NCI-H128 (cell line): ENCODE measurements at regions not wholly inside any gene's neighbourhood (a gene's known extent, or its start where the extent isn't known, plus 50 kb on each side); places are given as distances from the start of the nearest gene placed in this dataset.

ENCODE experiments used
- DNase-seq: peaks from one replicate; lab custom pipeline; 2025; ENCODE audit not compliant: unreplicated experiment; lab: John Stamatoyannopoulos, UW

DNA sequence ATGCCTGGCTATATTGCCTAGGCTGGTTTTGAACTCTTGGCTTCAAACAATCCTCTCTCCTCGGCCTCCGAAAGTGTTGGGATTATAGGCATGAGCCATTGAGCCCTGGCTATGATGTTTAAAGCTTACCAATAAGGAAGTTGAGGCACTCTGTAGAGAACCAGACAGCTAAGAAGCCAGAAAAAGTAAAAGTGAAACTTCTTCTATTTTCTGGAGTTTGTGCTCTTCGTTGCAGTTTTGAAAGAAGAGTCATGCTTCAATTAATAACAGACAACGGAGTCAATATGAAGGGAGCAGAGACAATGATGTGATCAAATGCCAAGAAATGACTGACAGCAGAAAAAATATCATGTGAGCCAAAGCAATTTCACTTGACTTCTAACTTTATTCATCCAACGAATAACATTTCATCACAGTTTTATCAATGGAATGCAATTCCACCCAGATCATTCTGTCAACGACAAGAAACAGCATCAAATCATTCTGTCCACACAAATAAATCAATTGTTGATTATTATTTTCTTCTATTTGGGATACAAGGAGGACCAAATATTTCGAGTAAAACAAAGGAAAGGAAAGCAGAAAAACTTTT, 175.5 kb upstream of the CELF4 start:
- no peak for DNase-seq

DNA sequence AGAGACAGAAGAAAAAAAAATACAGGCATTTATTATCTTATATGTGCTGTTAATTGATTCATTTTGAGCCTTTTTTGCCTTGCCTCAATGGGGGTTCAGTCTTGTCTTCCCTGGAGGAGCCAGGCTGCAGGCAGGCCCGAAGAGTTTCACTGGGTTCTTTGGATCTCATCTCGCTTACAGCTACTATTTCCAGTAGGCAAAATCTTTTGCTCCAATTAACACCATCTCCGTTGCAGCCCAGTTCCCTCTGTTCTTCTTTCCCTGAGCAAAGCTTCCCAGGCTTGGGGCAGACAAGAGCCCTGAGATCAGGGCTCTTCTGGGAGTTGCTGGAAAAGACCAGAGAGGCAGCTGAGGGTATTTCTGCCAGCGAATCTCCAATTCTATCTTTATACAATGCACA, 168.8 kb upstream of the CELF4 start:
- DNase-seq = no peak

DNA sequence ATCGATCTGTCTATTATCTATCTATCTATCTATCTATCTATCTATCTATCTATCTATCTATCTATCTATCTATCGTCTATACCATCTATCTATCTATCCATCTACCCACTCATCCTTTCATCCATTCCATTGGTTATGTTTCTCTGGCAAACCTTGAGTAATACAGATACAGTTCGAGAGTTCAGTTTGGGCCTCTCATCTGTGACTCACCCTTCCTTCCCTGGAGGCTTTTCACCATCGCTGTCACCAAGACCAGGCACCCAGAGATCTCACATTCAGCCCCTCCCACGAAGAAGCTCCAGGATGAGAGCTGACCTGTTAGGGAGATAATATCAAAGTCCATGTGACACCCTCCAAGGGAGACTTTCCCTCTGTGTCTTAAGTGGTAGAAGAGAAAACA, 164.1 kb upstream of the CELF4 start:
- DNase-seq = no peak

DNA sequence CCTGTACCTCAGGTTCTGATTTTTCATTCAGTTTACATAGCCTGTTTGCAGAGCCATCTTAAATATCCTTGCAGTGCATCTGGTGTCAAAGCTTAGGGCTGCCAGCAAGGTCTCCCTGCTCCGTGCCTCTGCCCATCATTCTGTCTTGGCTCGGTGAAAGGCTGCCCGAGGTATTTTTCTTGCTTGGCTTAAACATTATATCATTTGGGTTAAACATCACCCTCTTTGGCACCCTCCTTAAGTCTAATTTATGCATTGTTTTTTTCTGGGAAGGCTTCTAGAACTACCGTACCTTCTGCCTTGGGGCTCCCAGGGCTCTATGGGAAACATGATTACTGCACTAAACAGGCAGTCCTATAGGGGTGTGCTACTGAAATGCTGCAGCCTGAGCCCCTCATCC, 158.6 kb upstream of the CELF4 start:
- DNase-seq = no peak

DNA sequence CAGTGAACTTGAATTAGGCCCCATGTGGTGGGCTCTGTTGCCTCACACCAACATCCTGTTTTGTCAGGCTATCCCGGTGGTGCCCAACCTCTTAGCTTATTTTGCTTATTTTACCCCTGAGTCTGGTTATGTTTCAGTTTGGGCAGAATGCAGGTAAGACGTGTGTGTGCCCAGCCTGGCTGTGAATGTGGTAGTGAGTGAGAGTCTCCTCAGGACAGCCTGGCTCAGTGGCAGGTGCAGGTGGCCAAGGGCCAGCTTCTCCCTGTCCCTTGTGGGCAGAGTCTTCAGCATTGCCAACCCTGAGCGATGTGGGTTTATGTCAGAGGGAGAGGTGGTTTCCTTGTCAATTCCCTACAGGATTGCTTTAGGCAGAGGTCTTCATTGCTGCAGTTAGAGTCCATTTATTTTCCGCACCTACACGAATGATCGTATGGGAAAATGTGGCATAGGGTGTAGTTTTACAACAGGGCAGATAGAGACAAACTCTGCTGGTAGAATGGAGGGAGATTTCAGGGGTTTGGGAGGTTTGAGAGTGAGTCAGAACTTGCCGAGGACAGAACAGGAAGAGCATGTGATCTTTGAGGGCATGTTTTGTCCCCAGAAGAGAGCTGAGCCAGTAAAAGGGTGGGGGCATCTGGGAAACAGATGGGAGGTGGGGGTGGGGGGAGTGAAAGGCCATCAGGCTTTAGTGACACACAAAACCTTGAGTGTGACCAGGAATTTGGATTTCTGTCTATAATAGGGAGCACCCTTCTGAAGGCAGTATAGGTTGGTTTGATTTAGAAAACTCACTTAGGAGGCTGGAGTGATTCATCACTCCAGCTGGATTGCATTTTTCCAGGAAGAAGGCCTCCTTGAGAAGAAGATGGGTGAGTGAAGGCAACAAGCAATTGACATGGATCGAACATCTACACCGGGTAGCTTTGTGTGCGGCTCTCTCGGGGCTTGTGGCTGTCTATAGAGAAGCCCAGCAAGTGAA, 156.2 kb upstream of the CELF4 start:
- no peak for DNase-seq

DNA sequence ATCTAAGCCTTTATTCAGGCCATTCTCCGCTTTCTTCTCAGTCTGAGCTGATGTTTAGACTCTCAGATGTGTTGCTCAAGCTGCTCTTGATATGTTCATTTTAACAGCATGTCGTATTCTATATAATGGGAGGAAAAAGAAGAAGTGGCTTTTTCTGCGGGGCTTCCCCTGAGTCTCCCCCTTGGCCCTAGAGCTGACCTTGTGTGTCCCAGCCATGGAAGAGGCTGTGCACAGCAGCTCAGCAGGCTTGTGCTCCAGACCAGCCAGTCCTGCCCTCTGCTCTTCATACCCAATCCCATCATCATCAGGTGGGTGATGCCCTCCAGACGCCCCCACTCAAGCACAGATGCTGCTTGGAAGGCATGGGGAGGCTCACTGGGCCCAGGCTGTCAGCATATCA, 155.1 kb upstream of the CELF4 start:
- DNase-seq = no peak

DNA sequence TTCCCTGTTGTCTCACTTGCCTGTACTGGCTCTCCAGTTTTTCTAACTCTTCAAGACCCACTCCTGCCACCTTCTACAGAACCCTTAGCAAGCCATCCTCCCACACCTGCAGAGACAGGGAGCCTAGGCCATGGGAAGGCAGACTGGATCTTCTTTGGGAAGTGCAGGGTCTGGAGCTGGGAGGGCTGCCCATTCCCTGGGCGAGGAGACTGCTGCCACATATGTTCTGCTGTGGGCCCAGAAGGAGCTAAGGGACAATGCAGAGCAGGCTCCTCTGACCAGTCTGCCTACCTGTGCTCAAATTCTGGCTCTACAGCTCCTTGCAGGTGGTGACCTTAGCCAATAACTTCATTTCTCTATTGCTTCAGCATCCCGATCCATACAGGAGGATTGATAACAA, 152.1 kb upstream of the CELF4 start:
- no peak for DNase-seq

DNA sequence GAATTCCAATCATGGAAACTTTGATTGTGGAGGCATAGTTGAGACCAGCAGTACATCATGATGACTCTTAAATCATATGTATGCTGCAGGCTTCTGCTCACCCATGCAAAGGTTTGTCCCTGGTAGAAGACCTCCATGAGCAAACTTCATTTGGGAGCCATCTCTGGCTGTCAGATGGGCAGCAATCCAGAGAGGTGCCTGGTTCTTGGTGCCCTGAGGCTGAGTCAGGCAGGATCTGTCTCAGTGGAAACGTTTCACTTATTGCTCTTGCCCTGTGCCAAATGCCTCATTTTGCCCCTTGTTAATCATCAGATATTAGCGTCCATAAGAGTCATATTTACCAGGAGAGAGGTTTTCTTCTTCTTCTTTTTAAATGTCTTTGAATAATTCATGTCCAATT, 151.5 kb upstream of the CELF4 start:
- DNase-seq = no peak

DNA sequence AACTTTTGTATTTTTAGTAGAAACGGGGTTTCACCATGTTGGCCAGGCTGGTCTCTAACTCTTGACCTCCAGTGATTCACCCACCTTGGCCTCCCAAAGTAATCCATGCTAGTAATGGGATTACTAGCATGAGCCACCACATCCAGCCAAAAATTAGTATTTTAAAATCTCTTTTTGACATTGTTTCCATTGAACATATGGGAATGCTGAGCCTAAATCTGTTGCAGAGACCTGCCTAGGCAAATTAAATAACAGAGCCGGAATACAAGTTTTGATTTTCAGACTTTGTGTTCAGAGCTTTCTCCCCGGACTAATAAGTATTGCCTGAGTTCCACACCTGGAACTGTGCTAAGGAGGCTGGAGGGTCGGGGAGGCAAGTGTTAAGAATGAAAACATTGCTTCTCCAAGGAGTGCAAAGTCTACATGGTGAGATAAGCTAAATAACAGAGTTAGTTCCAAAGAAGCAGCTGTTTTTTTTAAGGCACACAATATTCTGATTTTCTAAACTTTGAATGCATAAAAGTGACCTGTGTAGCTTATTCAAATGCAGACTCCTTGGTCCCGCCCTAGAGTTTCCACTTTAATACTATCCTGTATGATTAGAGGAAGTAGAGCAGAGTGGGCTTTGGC, 150.6 kb upstream of the CELF4 start:
- no peak for DNase-seq

DNA sequence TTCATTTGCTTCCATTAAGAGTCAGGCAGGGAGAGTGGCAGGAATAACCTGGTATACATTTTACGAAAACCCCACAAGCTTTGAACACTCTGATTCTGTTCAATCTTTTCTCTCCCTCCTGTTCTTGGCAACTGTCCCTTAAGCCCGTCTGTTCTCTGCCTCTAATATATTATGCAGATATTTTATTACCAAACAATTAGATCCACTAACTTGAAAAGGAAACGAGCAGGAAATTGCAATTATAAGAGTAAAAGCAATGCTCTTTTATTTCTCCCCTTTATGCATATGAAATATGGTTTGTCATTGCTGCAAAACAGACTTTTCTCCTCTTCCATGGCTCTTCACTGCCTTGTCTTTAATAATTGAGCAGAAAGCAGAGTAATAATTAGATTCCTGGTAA, 149.1 kb upstream of the CELF4 start:
- DNase-seq = no peak

DNA sequence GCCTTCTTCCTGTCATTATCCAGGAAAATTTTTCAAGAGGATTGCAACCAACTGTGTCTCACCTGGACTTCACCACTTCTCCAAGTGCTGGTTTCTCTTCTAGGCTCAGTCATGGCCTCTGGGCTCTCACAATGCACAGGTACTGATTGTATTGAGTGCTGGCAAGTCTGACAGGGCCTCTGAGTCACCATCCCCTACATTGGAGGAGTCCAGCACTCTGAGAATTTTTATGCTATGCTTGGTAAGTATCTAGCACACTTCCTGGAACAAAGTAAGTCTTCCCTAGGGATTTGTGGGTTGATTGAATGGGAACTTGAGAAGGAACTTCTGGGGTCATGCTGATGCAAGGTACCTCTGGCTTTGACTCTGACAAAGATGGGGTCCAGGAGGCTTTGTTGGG, 147.2 kb upstream of the CELF4 start:
- DNase-seq = no peak

DNA sequence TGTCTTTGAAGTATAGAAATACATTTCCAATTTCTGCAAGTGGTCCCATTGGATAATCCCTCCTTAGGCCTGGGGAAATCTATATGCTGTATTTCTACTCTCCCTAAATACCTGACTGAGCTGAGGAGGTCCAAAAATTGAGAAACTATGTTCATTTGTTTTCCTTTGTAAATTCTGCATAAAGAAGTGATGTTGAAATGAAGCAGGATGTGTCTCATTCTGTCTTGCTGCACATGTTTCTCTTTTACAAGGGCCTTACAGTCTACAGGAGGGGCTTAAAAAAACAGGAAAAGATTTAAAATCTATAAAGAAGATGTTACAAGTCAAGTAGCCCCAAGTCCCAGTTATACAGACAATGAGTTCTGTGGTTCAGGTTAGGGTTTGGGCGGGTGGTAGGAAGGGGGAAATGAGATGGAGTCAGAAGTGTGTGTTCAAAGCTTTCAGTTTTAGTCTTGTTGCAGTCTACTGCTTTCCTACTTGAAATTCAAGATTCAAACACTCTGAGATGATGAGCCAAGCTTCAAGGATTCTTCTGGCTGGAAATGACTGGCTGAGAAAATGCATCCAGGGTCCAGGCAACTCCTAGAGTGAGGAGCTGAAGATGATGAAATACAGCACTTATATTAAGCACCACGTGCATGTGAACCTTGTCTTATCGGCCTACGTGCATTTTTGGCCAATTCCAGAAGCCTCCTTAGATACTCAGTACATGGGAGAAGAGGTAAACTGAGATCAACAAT, 146.3 kb upstream of the CELF4 start:
- DNase-seq = no peak

DNA sequence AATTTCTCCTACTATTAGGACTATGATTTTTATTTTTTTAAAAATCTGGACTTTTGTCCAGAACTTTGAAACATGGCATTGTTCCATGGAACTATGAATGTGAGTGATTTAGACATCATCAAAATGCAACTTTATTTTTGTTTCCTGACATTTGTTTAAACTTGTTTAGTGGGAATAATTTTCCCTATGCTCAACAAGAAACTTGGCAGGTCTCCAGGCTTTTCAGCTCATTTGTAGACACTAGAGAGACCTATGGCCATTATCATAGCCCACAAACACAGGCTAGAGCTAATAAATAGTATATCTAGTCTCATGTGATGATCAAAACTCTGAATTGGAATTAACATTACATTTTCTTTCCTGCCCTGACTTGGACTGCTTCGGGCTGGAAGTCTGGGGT, 145.1 kb upstream of the CELF4 start:
- DNase-seq = no peak

DNA sequence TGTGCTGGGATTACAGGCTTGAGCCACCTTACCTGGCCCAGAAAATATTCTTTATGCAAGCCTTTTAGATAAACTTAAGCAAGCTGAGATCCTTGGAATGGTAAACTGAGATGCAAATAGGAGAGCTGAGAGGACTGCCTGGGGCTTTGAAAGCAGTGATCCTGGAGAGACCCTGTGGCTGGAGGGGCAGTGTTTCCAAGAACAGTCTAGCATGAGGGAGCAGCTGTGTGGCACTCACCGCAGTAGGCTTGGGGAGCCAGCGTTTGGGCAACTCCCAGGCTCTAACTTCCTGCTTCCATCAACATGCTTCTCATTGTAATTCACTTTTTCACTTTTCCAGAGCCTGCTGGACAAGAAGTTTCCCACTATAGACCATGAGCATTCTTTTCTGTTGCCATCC, 144.1 kb upstream of the CELF4 start:
- no peak for DNase-seq

DNA sequence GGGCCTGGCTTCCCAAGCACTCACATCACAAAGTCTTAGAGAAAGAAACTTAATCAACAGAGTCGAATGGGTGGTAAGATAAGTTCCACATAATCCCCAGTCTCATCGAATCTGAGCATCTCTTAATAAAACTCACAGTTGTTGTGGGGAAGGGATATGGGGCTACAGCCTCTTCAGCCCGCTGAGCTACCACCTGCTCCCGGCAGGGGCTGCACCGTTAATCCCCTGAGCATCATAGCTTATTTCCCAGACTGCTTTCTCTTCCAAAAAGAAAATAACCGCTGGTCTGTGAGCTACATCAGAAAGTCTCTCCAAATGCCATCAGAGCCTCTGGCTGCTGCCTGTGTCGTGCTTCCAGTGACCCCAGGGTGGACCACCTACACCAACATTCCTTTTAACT, 139.4 kb upstream of the CELF4 start:
- no peak for DNase-seq

DNA sequence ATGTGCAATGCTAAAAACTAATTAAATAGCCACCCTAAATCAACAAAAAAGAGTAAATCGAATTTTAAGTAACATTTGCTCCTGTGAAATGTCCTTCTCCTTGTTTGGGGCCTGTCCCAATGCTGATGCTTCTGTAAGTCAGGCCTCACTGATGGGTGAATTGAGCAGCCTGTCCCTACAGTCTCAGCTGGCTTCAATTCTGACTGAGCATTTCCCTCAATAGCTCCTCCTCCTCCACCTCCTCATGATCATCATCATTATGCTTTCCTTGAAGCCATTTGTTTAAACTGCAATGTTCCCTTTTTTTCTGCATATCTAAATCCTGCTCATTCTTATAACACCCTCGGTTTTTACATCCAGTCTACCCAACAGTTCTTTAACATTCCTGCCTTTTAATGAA, 137.2 kb upstream of the CELF4 start:
- no peak for DNase-seq

DNA sequence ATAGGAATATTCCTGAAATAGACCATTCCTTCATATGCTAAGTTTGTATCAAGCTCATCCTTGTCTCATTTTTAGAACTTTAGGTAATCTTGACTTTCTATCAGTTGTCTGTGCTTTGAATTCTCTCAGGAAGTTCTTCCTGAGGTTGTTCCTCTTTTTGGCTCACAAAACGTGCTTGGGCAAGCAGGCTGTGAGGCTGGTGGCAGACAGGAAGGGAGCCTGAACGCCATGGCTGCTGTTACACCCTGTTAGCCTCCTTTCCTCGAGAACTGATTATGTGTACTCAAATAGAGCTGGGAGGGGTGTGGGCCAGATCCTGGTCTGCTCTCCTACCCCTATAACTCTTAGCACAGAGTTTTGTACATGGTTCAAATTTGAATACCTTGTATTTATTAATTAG, 136.4 kb upstream of the CELF4 start:
- DNase-seq = no peak

DNA sequence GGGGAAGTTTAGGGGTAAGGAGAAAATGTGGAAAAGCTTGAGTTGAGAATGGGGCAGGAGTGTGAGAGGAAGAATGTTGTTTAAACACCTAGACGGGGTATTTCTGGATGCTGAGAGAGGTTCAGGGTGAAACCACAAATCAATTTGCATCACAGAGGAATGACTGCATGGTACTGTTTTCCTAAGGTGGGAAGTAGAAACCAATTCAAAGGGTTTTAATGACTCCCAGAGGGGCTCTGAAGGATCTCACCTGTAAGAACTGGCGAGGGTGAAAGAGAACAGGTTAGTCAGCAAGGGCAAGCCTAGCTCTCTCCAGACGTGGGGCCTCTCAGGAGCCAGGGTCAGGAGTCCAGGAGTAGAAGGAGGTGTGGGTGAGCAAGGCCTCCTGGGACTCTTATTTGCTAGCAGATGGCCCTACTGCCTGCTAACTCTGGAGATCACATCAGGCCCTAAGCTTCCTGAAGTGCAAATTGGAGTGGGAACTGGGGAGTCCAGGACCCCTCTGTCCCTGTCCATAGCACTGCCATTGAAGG, 133.0 kb upstream of the CELF4 start:
- DNase-seq = no peak

DNA sequence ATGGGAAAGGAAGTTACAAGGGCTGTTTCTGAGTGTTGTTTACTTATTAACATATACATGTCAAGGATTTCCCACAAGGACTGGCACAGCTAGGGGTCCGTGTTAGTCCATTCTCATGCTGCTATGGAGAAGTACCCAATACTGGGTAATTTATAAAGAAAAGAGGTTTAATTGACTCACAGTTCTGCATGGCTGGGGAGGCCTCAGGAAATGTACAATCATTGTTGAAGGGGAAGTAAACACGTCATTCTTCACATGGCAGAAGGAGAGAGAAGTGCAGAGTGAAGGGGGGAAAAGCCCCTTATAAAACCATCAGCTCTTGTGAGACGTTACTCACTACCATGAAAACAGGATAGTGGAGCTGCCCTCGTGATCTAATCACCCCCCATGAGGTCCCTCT, 128.9 kb upstream of the CELF4 start:
- DNase-seq = peak; percentile 4

DNA sequence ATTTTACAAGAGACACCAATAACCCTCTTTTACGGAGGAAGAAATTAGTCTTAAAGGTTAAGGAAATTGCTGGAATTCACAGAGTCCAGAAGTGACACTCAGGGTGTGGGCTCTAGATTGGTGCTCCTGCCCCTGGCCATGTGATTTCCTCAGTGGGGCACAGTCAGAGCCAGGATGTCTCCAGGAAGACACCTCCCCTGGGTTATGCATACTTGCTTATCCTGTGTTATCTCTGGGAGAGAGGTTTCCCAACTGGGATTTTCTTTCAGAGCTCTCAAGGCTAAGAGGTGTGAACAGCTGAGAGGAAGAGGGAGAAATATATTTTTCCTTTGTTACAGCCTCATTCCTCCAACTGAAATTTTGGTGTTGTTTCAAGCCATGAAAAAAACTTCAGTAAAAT, 125.6 kb upstream of the CELF4 start:
- no peak for DNase-seq

DNA sequence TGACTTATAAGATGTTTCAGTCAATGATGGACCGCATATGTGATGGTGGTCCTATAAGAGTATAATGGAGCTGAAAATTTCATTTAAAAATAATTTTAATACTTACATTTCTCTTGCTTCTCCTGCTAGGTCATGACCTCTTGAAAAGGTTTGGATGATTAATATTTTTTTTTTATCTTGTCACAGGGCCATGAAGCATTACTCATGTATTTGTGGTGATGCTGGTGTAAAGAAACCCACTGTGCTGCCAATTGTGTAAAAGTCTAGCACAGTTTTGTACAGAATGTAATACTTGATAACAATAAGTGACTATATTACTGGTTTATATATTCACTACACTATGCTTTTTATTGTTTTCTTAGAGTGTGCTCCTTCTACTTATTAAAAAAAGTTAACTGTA, 124.2 kb upstream of the CELF4 start:
- no peak for DNase-seq
